ENCODE measurements at regions not wholly inside any gene's neighbourhood (a gene's known extent, or its start where the extent isn't known, plus 50 kb on each side); places are given as distances from the start of the nearest gene placed in this dataset.

DNA sequence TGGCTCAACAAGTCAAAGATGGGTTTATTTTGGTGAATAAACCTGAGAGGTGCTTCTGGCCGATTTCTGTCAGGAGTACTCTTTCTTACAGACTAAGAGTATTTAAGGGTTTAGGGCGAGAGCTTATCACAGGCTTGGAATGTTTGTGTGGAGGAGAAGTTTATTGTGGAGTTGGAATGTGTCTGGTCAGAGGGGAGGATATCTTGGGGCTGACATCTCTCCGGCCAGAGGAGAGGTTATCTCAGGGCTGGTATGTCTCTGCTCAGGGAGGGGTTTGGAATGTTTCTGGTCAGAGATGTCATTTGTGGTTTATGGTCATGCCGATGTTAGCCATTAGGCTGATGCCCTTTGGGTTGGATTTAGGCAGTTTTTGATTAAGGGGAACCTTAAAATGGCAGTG lies 236.4 kb upstream of the EEF2KMT start:
- no peak overlapping the region for H2BK20ac ChIP-seq (ENCODE audit: low read depth, low read length)
- H2BK120ac ChIP-seq (ENCODE audit: low read depth, low read length): no peak overlapping the region
- in situ Hi-C loops (cut with MboI; ENCODE audit: low sequenced_read_pairs): loop anchor here (25.0 kb wide), 1 partner anchor 103 kb away; no protein-coding TSS in a partner anchor
- no peak overlapping the region for H4K5ac ChIP-seq (ENCODE audit: low read depth, low read length)
- no peaks in the 10 kb centered on the region for H3K27me3 ChIP-seq (ENCODE audit: control insufficient read depth, insufficient read depth, low read length)
- no TSS peak for BruUV-seq (replicated peaks)
- H3K56ac ChIP-seq (ENCODE audit: extremely low read depth, insufficient read depth, low read length): no peak overlapping the region
- no peak overlapping the region for H4K8ac ChIP-seq (ENCODE audit: low read depth in 2 of 2, low read length in 2 of 2)
- DNase-seq: no peak
- no peak overlapping the region for H2AK9ac ChIP-seq (replicated peaks; ENCODE audit: low read depth, low read length, poor library complexity)
- no peaks in the 10 kb centered on the region for H3K9me1 ChIP-seq (ENCODE audit: insufficient read depth, low read length)
- no peak overlapping the region for H3K9ac ChIP-seq (ENCODE audit: low read depth, low read length)
- no peaks in the 10 kb centered on the region for H3K4me1 ChIP-seq (ENCODE audit: control insufficient read depth, insufficient read depth, low read length)
- dilution Hi-C loops (cut with HindIII; ENCODE audit: low sequenced_read_pairs, unreplicated experiment): no loop called here
- no peak overlapping the region for H4K91ac ChIP-seq (ENCODE audit: insufficient read depth, low read depth, low read length)
- H3K23ac ChIP-seq (ENCODE audit: low read depth, low read length): no peak overlapping the region
- intact Hi-C loops (cut with micrococcal nuclease): no loop called here
- H3K18ac ChIP-seq (ENCODE audit: low read depth, low read length): no peak overlapping the region
- H2AFZ ChIP-seq (replicated peaks; ENCODE audit: low read length, poor library complexity): no peak overlapping the region
- peaks cover 7% of the 10 kb centered on the region for H3K9me3 ChIP-seq (ENCODE audit: control insufficient read depth, insufficient read depth, low read length)
- no peak overlapping the region for H2BK5ac ChIP-seq (ENCODE audit: low read depth, low read length, poor library complexity, severe bottlenecking)
- H3K27ac ChIP-seq (ENCODE audit: insufficient read depth, low read length): no peak overlapping the region
- TF ChIP-seq MAZ (IDR thresholded peaks at IDR 0.05; ENCODE audit: borderline replicate concordance, low read depth, low read length): no peak
- TF ChIP-seq BHLHE40 (IDR thresholded peaks at IDR 0.05; ENCODE audit: low read depth, low read length): no peak
- TF ChIP-seq MXI1 (IDR thresholded peaks at IDR 0.05; ENCODE audit: borderline replicate concordance, low read depth, low read length): no peak
- no peak for TF ChIP-seq CHD1 (IDR thresholded peaks at IDR 0.05; ENCODE audit: low read depth, low read length)
- TF ChIP-seq NFE2L2 (IDR thresholded peaks at IDR 0.05; ENCODE audit: low read depth, low read length): no peak
- TF ChIP-seq MAFK (IDR thresholded peaks at IDR 0.05; ENCODE audit: low read depth, low read length): no peak
- TF ChIP-seq RCOR1 (IDR thresholded peaks at IDR 0.05; ENCODE audit: insufficient replicate concordance, low read length): no peak
- no peak for TF ChIP-seq POLR2A (IDR thresholded peaks at IDR 0.05; ENCODE audit: low read depth, low read length)
- CTCF ChIA-PET: no interaction called here
- no peaks in the 10 kb centered on the region for H3K36me3 ChIP-seq (ENCODE audit: control insufficient read depth, insufficient read depth, low read length)
- no peak overlapping the region for H2AK5ac ChIP-seq (ENCODE audit: low read depth, low read length)
- no peak overlapping the region for H3K4me3 ChIP-seq (ENCODE audit: insufficient read depth, low read depth, low read length)
- no peak overlapping the region for H3K4me2 ChIP-seq (ENCODE audit: low read depth, low read length)
- no peaks in the 10 kb centered on the region for H3K79me1 ChIP-seq (ENCODE audit: low read depth in 1 of 2, low read length in 2 of 2)
- ATAC-seq (ENCODE audit: low read depth): no peak
- H3K14ac ChIP-seq (replicated peaks; ENCODE audit: low read depth, low read length): no peak overlapping the region
- H2BK15ac ChIP-seq (ENCODE audit: low read depth, low read length): no peak overlapping the region
- no peaks in the 10 kb centered on the region for H4K20me1 ChIP-seq (ENCODE audit: insufficient read depth, low read length)
- POLR2A ChIA-PET (ENCODE audit: unreplicated experiment): no interaction called here
- no peak overlapping the region for H3K4ac ChIP-seq (ENCODE audit: low read depth, low read length)
- 0% methylated on average over 2 of the region's 4 CpGs; no CpG with 5 or more reads in 1 of the 2 experiments for WGBS, 2 experiments (ENCODE audit: extremely low coverage in 2 of 2, insufficient read length in 1 of 2)
